Nucleus accumbens (tissue), 56 donors: ENCODE measurements at regions not wholly inside any gene's neighbourhood (a gene's known extent, or its start where the extent isn't known, plus 50 kb on each side); places are given as distances from the start of the nearest gene placed in this dataset.
"Not testable (repeated sequence)": the region's sequence is repeated elsewhere in the genome, so short reads cannot be mapped to it uniquely, and the experiment has no call there.

Experiments
- DNase-seq, 56 donors: peaks; one replicate each; lab custom pipeline; 2025; lab: John Stamatoyannopoulos, UW

GRCh38 chr6:128600397-128600951, 80.1 kb upstream of the PTPRK start:
- peak in 11 of 56 donors; percentile 2 to 49 (median 5) for DNase-seq

DNA sequence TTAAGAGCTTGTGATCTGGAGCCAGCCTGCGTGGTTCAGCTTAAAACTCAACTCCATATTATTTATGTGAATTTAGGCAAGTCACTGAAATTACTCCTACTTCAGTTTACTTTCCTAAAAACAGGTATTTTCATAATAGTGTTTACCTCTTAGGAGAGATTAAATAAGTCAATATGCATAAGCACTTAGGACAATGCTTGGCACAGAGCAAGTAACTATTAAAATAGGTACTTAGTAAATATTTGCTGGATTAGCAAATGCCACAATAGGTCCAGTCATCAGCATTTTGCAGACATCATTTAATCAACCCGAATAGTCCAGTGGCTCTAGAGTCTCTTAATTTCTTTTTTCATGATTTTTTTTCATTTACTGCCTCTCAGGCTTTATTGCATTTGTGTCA, 78.6 kb upstream of the PTPRK start:
- no peak for DNase-seq

- no peak for DNase-seq
Measured at GRCh38 chr6:128598571-128598970, 78.2 kb upstream of the PTPRK start.

DNA sequence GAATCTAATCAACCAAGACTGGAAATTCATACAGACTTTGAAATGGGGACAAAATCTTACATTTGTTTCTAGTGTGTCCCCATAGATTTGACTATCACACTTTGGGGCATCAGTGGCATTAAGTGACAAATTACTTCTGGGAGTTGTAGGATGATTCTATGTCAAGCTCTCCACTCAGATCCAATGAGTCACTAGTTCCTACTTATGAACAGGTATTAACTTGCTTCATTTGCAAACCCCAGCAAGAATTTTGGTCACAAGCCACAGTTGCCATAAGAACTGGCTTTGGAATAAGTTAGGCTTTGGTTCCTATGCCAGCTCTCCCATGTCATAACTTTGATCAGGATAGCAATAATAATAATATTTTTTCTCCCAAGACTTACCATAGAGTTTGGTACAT, 77.6 kb upstream of the PTPRK start:
- no peak for DNase-seq

GRCh38 chr6:128597004-128597403, 76.6 kb upstream of the PTPRK start:
- DNase-seq: no peak

DNA sequence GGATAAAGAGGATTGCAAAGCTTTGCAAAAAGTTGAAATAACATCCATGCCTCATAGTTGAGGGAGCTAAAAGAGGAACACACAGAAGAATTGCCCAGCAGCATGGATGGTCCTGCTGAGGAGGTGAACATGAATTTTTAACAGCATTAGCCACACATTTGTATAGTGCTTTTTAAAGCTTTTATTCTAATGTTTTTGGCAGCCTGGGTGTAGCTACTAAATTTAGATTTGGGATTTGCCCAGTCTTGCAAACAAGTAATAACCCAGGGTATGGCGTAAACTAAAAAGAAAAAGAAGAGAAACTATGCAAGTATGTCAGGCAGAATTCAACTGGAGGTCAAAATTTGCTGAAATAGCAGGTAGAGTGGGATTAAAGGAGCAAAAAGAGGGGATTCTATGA, 75.1 kb upstream of the PTPRK start:
- no peak for DNase-seq

DNA sequence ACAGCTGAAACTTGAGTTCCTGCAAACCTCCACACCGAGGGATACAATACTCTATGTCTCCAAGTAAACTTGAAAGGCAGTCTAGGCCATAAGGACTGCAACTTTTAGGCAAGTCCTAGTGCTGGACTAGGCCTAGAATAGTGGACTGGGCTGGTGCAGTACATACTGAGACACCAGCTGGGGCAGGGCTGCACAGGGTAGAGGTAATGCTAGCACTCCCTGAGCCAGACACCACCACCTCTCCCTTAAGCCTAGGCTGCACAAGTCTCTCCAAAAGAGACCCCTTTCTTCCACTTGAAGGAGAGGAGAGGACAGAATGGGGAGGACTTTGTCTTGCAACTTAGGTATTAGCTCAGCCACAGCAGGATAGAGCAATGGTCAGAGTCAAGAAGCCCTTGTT, 65.7 kb upstream of the PTPRK start:
- DNase-seq: no peak

- peak in 1 of 56 donors; percentile 1 for DNase-seq
Measured at GRCh38 chr6:128580224-128581110, 60.1 kb upstream of the PTPRK start.

GRCh38 chr6:128575254-128575653, 54.9 kb upstream of the PTPRK start:
- DNase-seq: not testable (repeated sequence)

DNA sequence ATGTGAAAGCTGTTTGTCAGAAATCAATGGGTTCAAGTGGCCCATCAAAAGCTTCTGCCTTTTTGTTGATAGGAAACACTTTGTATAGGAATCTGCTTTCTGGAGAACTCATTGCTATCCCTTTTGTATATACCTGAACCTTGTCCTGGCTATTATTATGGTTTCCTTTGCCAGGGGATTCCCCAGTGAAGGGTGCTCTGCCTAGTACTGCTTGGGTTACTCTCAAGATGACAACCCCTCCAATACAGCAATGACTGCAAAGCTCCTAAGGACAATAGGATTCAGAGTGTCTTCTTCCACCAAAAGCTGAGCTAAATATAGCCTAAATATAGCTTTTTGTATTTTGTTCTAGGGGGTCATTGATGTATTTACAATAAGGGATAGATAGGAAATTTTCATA, 54.0 kb upstream of the PTPRK start:
- no peak for DNase-seq

DNA sequence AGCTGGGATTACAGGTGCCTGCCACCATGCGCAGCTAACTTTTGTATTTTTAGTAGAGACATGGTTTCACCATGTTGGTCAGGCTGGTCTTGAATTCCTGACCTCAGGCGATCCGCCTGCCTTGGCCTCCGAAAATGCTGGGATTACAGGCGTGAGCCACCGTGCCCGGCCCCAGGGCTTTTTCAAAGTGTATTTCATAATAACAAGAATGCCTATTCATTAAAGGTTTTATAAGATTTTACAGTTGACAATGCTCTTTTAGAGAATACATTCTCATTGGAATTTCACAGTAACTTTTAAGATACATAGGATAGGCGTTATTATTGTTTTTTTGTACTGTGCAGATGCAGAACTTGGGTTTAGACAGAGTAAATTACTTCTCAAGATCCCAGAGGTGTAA, 52.6 kb upstream of the PTPRK start:
- no peak for DNase-seq

GRCh38 chr6:128572294-128572693, 51.9 kb upstream of the PTPRK start:
- DNase-seq: no peak

- DNase-seq: no peak
Measured at GRCh38 chr6:128570680-128571063, 50.3 kb upstream of the PTPRK start.

GRCh38 chr6:128569732-128570679, 49.6 kb upstream of the PTPRK start:
- DNase-seq: no peak
